Activated effector memory CD4-positive, alpha-beta T cell treated with Interleukin-2 at 50 U/mL for 16 hours (primary cell): ENCODE measurements at regions not wholly inside any gene's neighbourhood (a gene's known extent, or its start where the extent isn't known, plus 50 kb on each side); places are given as distances from the start of the nearest gene placed in this dataset.

Experiments used
- DNase-seq: peaks from one replicate; pipeline ENCODE4 v3.0.0-alpha.2; 2020

- no peak for DNase-seq
These were observed 150.4 kb upstream of the MAX start for GRCh38 chr14:65252482-65253255.

GRCh38 chr14:65255029-65255545 lies 152.8 kb upstream of the MAX start:
- DNase-seq = no peak

GRCh38 chr14:65255583-65256461 lies 153.5 kb upstream of the MAX start:
- no peak for DNase-seq

- no peak for DNase-seq
These were observed 154.4 kb upstream of the MAX start for GRCh38 chr14:65256714-65257113.

GRCh38 chr14:65257425-65257824 lies 155.1 kb upstream of the FUT8 start:
- no peak for DNase-seq

- no peak for DNase-seq
These were observed 154.1 kb upstream of the FUT8 start for GRCh38 chr14:65258391-65258790.

- no peak for DNase-seq
These were observed 153.5 kb upstream of the FUT8 start for GRCh38 chr14:65259000-65259399.

GRCh38 chr14:65260786-65261185 lies 151.7 kb upstream of the FUT8 start:
- DNase-seq = no peak

- no peak for DNase-seq
These were observed 151.1 kb upstream of the FUT8 start for GRCh38 chr14:65261425-65261920.

GRCh38 chr14:65261946-65262345 lies 150.6 kb upstream of the FUT8 start:
- no peak for DNase-seq

- DNase-seq = no peak
These were observed 149.2 kb upstream of the FUT8 start for GRCh38 chr14:65263177-65263788.

GRCh38 chr14:65267856-65268255 lies 144.7 kb upstream of the FUT8 start:
- no peak for DNase-seq

GRCh38 chr14:65268594-65268993 lies 143.9 kb upstream of the FUT8 start:
- DNase-seq = no peak

GRCh38 chr14:65269732-65270131 lies 142.8 kb upstream of the FUT8 start:
- no peak for DNase-seq

GRCh38 chr14:65277027-65277426 lies 135.5 kb upstream of the FUT8 start:
- no peak for DNase-seq

GRCh38 chr14:65277580-65278270 lies 134.8 kb upstream of the FUT8 start:
- no peak for DNase-seq

- DNase-seq = no peak
These were observed 133.9 kb upstream of the FUT8 start for GRCh38 chr14:65278589-65278988.

- DNase-seq = no peak
These were observed 133.0 kb upstream of the FUT8 start for GRCh38 chr14:65279510-65279909.

- no peak for DNase-seq
These were observed 132.6 kb upstream of the FUT8 start for GRCh38 chr14:65279958-65280357.

GRCh38 chr14:65280653-65281052 lies 131.9 kb upstream of the FUT8 start:
- no peak for DNase-seq

- DNase-seq = no peak
These were observed 130.3 kb upstream of the FUT8 start for GRCh38 chr14:65281991-65282895.

GRCh38 chr14:65282896-65283253 lies 129.7 kb upstream of the FUT8 start:
- no peak for DNase-seq
